Heart right ventricle (tissue), 16 donors: ENCODE measurements at regions not wholly inside any gene's neighbourhood (a gene's known extent, or its start where the extent isn't known, plus 50 kb on each side); places are given as distances from the start of the nearest gene placed in this dataset.

Experiments
- ATAC-seq, 8 donors: fragments of 200-7000 bp; cut with Tn5 transposase; one replicate each; pipeline ENCODE4 v1.9.1; 2020; ENCODE audit warnings: mild to moderate bottlenecking in 8 of 8, moderate library complexity in 8 of 8, moderate number of reproducible peaks in 1 of 8
- DNase-seq, 2 donors: peaks; one replicate each; pipeline ENCODE4 v3.0.0-alpha.2; 2020
- H3K27ac ChIP-seq, 10 donors: fragments of 200-600 bp; sonication (generic) in 2 of 10; one replicate each; pipeline versions ENCODE4 v1.5.0 to v1.8.0; 2020 to 2022; ENCODE audit warnings: mild to moderate bottlenecking in 3 of 10
- H3K27me3 ChIP-seq, 7 donors: fragments of 200-600 bp; one replicate each; pipeline ENCODE4 v1.8.0; 2021 to 2022; ENCODE audit warnings: mild to moderate bottlenecking in 2 of 7
- H3K36me3 ChIP-seq, 9 donors: fragments of 200-600 bp; sonication (generic) in 1 of 9; one replicate each; pipeline versions ENCODE4 v1.5.0 to v1.8.0; 2020 to 2022; ENCODE audit warnings: mild to moderate bottlenecking in 2 of 9
- H3K4me1 ChIP-seq, 9 donors: fragments of 200-600 bp; sonication (generic) in 1 of 9; one replicate each; pipeline versions ENCODE4 v1.5.0 to v1.8.0; 2020 to 2022; ENCODE audit warnings: mild to moderate bottlenecking in 4 of 9
- H3K4me3 ChIP-seq, 10 donors: fragments of 200-600 bp; sonication (generic) in 2 of 10; one replicate each; pipeline versions ENCODE4 v1.5.0 to v1.8.0; 2020 to 2022; ENCODE audit warnings: mild to moderate bottlenecking in 7 of 10, moderate library complexity in 2 of 10
- H3K9me3 ChIP-seq, 11 donors: fragments of 200-600 bp in 10 of 11; sonication (generic) in 2 of 11; one replicate each; pipeline versions ENCODE4 v1.5.0 to v1.8.0; 2013 to 2022; ENCODE audit warnings: mild to moderate bottlenecking in 2 of 11, control low read depth in 1 of 11, moderate library complexity in 1 of 11
- CTCF ChIP-seq, 9 donors: fragments of 200-600 bp; sonication (generic) in 2 of 9; IDR thresholded peaks; one replicate each; pipeline versions ENCODE4 v1.5.0 to v1.8.0; 2021 to 2022; ENCODE audit warnings: antibody characterized with exemption in 9 of 9, mild to moderate bottlenecking in 5 of 9, moderate library complexity in 1 of 9
- WGBS, 2 donors: extraction: QIAGEN DNeasy Blood & Tissue Kit; methylation state at CpG; one replicate each; pipeline ENCODE4 v1.1.7; 2013; ENCODE audit warnings: inconsistent platforms in 1 of 2; 5-methylcytosine and 5-hydroxymethylcytosine counted together
- intact Hi-C, 10 donors: fragments of 100-400 bp; cut with DNase I; formaldehyde crosslinking; loops; one replicate each; pipeline versions ENCODE4 v1.11.1 to v1.14.2; 2022
- donor health status: Arrhythmogenic right ventricular cardiomyopathy.
- donor health status: ischemic (EF 13 %, LVEDD 7.1; RV severe dilation, severe dysfunction).
- donor health status: healthy with polysubstance abuse.
- donor health status: DM: no; HTN: yes; CAD: no.
- donor health status: DM: no; HTN: no; CAD: no.
- donor health status: ischemic (EF 25% LVEDD 6.9; RV normal size, moderate dysfunction).
- donor health status: ischemic (EF 25% LVEDD 5.7; RV mildly dilated, moderate dysfunction).
- donor health status: healthy.
- donor health status: DM: yes; HTN: yes; CAD: no.
- donor health status: Ischemic cardiomyopathy.
- donor health status: ischemic (EF 35%, LVEDD 5.7; RV mildly dilated, moderate dysfunction).
- donor health status: nonischemic (EF 11% LVEDD 7.7; RV severe dilation, severe dysfunction).
- donor health status: DM: yes; HTN: yes; CAD: no.
- donor health status: PGD.
- donor health status: ischemic (EF 29% LVEDD 5.4; RV normal size, mild dysfunction).
- donor health status: nonischemic (EF 23%, LVEDD 6.1; RV moderate dilation, normal function).

- Histone ChIP-seq H3K36me3 (no peaks in the 10 kb centered on the region), H3K9me3 (no peaks in the 10 kb centered on the region), H3K4me3 (no peak overlapping the region), H3K27ac (peak overlapping the region in 3 of 10 donors; percentile 37 to 72 (median 67)), H3K27me3 (no peaks in the 10 kb centered on the region), H3K4me1 (peaks cover 0 to 29% (median 11%) of the 10 kb centered on the region in 9 donors)
- 67 to 74% methylated on average over 2 of the region's 2 CpGs for WGBS, 2 donors
- no peak for TF ChIP-seq CTCF (IDR thresholded peaks at IDR 0.05)
- no peak for ATAC-seq
- intact Hi-C loops: loop anchor here in 1 of 10 donors (10.0 kb wide), 1 partner anchor 73 kb away; no protein-coding TSS in a partner anchor
- no peak for DNase-seq
These were observed 79.3 kb upstream of the ITPRID2 start for GRCh38 chr2:181812106-181812743.

- Histone ChIP-seq H3K27me3 (no peaks in the 10 kb centered on the region), H3K36me3 (no peaks in the 10 kb centered on the region), H3K4me1 (peaks cover 0 to 29% (median 11%) of the 10 kb centered on the region in 9 donors), H3K4me3 (no peak overlapping the region), H3K27ac (no peak overlapping the region), H3K9me3 (no peaks in the 10 kb centered on the region)
- ATAC-seq (no peak), DNase-seq (no peak)
- WGBS, 2 donors: 71 to 83% methylated on average over 3 of the region's 3 CpGs
- intact Hi-C loops: loop anchor here in 1 of 10 donors (10.0 kb wide), 1 partner anchor 71 kb away; no protein-coding TSS in a partner anchor
- TF ChIP-seq CTCF (IDR thresholded peaks at IDR 0.05): no peak
These were observed 77.5 kb upstream of the ITPRID2 start for GRCh38 chr2:181814057-181814491.

- no peak for ATAC-seq
- H3K27me3 ChIP-seq: no peaks in the 10 kb centered on the region
These were observed 74.0 kb upstream of the ITPRID2 start for GRCh38 chr2:181817509-181817908.

GRCh38 chr2:181818058-181818680, 73.4 kb upstream of the ITPRID2 start:
- intact Hi-C loops: loop anchor here in 1 of 10 donors (10.0 kb wide), 1 partner anchor 67 kb away; no protein-coding TSS in a partner anchor
- Histone ChIP-seq H3K27ac (no peak overlapping the region), H3K36me3 (no peaks in the 10 kb centered on the region), H3K4me1 (peaks cover 0 to 7% (median 0%) of the 10 kb centered on the region in 9 donors), H3K9me3 (no peaks in the 10 kb centered on the region), H3K4me3 (no peak overlapping the region), H3K27me3 (no peaks in the 10 kb centered on the region)
- DNase-seq (no peak), ATAC-seq (no peak)
- TF ChIP-seq CTCF (IDR thresholded peaks at IDR 0.05): no peak
- WGBS, 2 donors: 91 to 93% methylated on average over 1 of the region's 1 CpG

More at GRCh38 chr2:181817509-181817908, 74.0 kb upstream of the ITPRID2 start:
- H3K4me1 ChIP-seq: peaks cover 0 to 7% (median 0%) of the 10 kb centered on the region in 9 donors
- no peaks in the 10 kb centered on the region for H3K36me3 ChIP-seq
- H3K9me3 ChIP-seq: no peaks in the 10 kb centered on the region
- H3K27ac ChIP-seq: no peak overlapping the region
- no peak for DNase-seq
- no peak overlapping the region for H3K4me3 ChIP-seq
- intact Hi-C loops: loop anchor here in 1 of 10 donors (10.0 kb wide), 1 partner anchor 67 kb away; no protein-coding TSS in a partner anchor
- TF ChIP-seq CTCF (IDR thresholded peaks at IDR 0.05): no peak
